ENCODE measurements at regions not wholly inside any gene's neighbourhood (a gene's known extent, or its start where the extent isn't known, plus 50 kb on each side); places are given as distances from the start of the nearest gene placed in this dataset.

- POLR2A ChIA-PET = interaction anchor here (0.8 kb wide), 1 partner anchor 8 kb away, joined by 3 read pairs; no protein-coding TSS in a partner anchor
- CTCF ChIA-PET (ENCODE audit: low intra/inter-chr PET ratio) = no interaction called here
- FAIRE-seq = no peak
- TF ChIP-seq MBD2 (IDR thresholded peaks at IDR 0.05; ENCODE audit: borderline replicate concordance, low read depth) (no peak), ZNF318 (IDR thresholded peaks at IDR 0.05; ENCODE audit: borderline replicate concordance in 1 of 2, low read depth in 1 of 2) (no peak), SMAD2 (IDR thresholded peaks at IDR 0.05; ENCODE audit: low read depth, low read length) (no peak), ZBTB11 (CRISPR knock-in tag; IDR thresholded peaks at IDR 0.05) (no peak), SNIP1 (IDR thresholded peaks at IDR 0.05; ENCODE audit: low read depth) (no peak), ZNF512 (tag; IDR thresholded peaks at IDR 0.05) (no peak)
These were observed 114.7 kb downstream of the TRAPPC11 start for GRCh38 chr4:183773790-183774189.

More at GRCh38 chr4:183773790-183774189, 114.7 kb downstream of the TRAPPC11 start:
- Histone ChIP-seq H3K4me1 (replicated peaks in 1 of 2; ENCODE audit: control insufficient read depth in 2 of 2, insufficient read depth in 2 of 2, low read length in 2 of 2) (peaks cover 0 to 2% of the 10 kb centered on the region in 2 experiments; a peak in 2 of 5 replicates), H3K36me3 (ENCODE audit: control insufficient read depth, insufficient read depth, low read length) (no peaks in the 10 kb centered on the region), H3K27ac (ENCODE audit: extremely low read depth, low read depth, low read length) (no peak overlapping the region), H2AFZ (ENCODE audit: low read depth, low read length) (no peak overlapping the region), H3K9ac (ENCODE audit: insufficient read depth in 1 of 2, low read depth in 2 of 2, low read length in 2 of 2) (no peak overlapping the region), H3K4me2 (ENCODE audit: insufficient read depth, low read length) (no peak overlapping the region), H3K4me3 (no peak overlapping the region), H3K79me2 (ENCODE audit: control insufficient read depth, insufficient read depth, low read length) (no peaks in the 10 kb centered on the region), H3K9me3 (replicated peaks; ENCODE audit: control insufficient read depth, insufficient read depth, low read depth, low read length) (0 out of 2 replicates have a peak, but pooled peaks cover 4% of the 10 kb centered on the region), H4K20me1 (replicated peaks; ENCODE audit: control insufficient read depth, insufficient read depth, low read length) (no peaks in the 10 kb centered on the region), H3K27me3 (ENCODE audit: control insufficient read depth in 2 of 2, insufficient read depth in 2 of 2, low read length in 2 of 2) (peaks cover 10 to 18% of the 10 kb centered on the region in 2 experiments; a peak in 3 of 5 replicates), H3K9me1 (ENCODE audit: control insufficient read depth, insufficient read depth, low read length) (no peaks in the 10 kb centered on the region)
- in situ Hi-C loops (cut with MboI) = no loop called here
- DNase-seq (ENCODE audit: extremely low read depth in 1 of 4, low spot score in 3 of 4) (no peak), ATAC-seq (no peak)
- 0% methylated on average over 5 of the region's 5 CpGs for WGBS (ENCODE audit: insufficient coverage, low coverage, missing lambda C conversion rate)
- no TSS peak for BruUV-seq (replicated peaks)
- intact Hi-C loops (cut with micrococcal nuclease) = no loop called here
